Bronchial epithelial cell (primary cell): ENCODE measurements at regions not wholly inside any gene's neighbourhood (a gene's known extent, or its start where the extent isn't known, plus 50 kb on each side); places are given as distances from the start of the nearest gene placed in this dataset.
"Not testable (repeated sequence)": the region's sequence is repeated elsewhere in the genome, so short reads cannot be mapped to it uniquely, and the experiment has no call there.

Experiments used
- DNase-seq: peaks from one replicate; pipeline ENCODE4 v3.0.0-alpha.2; 2010; ENCODE audit warnings: low read depth
- FAIRE-seq: peaks from 2 replicates; lab custom pipeline; 2011; peaks lifted over from hg19 to GRCh38; lab: Jason Lieb, UNC
- H3K27me3 ChIP-seq: 2 replicates; pipeline ENCODE4 v1.5.1; 2011; ENCODE audit warnings: low read length; ENCODE audit not compliant: control insufficient read depth, insufficient read depth
- H3K36me3 ChIP-seq: 2 replicates; pipeline ENCODE4 v1.5.1; 2011; ENCODE audit warnings: low read length; ENCODE audit not compliant: control insufficient read depth, insufficient read depth
- H3K4me3 ChIP-seq: 2 replicates; pipeline ENCODE4 v1.5.1; 2011; ENCODE audit warnings: mild to moderate bottlenecking, low read depth, low read length, control low read depth
- CTCF ChIP-seq: IDR thresholded peaks from 2 replicates; pipeline ENCODE4 v1.5.1; 2011; ENCODE audit warnings: mild to moderate bottlenecking, moderate library complexity, low read length, control low read depth, inconsistent platforms; ENCODE audit not compliant: insufficient read depth, severe bottlenecking

- DNase-seq (no peak), FAIRE-seq (no peak)
- H3K36me3 ChIP-seq, result no peaks in the 10 kb centered on the region
- TF ChIP-seq CTCF, result no peak
- no peak overlapping the region for H3K4me3 ChIP-seq
- no peaks in the 10 kb centered on the region for H3K27me3 ChIP-seq
Measured at GRCh38 chr2:193845604-193846003, 1650.9 kb upstream of the TMEFF2 start.

GRCh38 chr2:193843675-193844074 lies 1648.9 kb upstream of the TMEFF2 start:
- no peaks in the 10 kb centered on the region for H3K27me3 ChIP-seq
- FAIRE-seq (no peak), DNase-seq (no peak)
- no peaks in the 10 kb centered on the region for H3K36me3 ChIP-seq
- TF ChIP-seq CTCF, result no peak
- H3K4me3 ChIP-seq, result no peak overlapping the region

GRCh38 chr2:193841384-193842150 lies 1646.8 kb upstream of the TMEFF2 start:
- H3K4me3 ChIP-seq, result no peak overlapping the region
- FAIRE-seq, result no peak
- no peak for TF ChIP-seq CTCF

GRCh38 chr2:193837111-193837738 lies 1642.5 kb upstream of the TMEFF2 start:
- DNase-seq (no peak), FAIRE-seq (no peak)
- Histone ChIP-seq H3K4me3 (no peak overlapping the region), H3K27me3 (no peaks in the 10 kb centered on the region), H3K36me3 (no peaks in the 10 kb centered on the region)
- TF ChIP-seq CTCF, result no peak

More at GRCh38 chr2:193841384-193842150, 1646.8 kb upstream of the TMEFF2 start:
- no peak for DNase-seq
- Histone ChIP-seq H3K27me3 (no peaks in the 10 kb centered on the region), H3K36me3 (no peaks in the 10 kb centered on the region)

- not testable (repeated sequence) for FAIRE-seq, H3K36me3 ChIP-seq, H3K27me3 ChIP-seq, DNase-seq, H3K4me3 ChIP-seq
Measured at GRCh38 chr2:193836424-193837006, 1641.8 kb upstream of the TMEFF2 start.

GRCh38 chr2:193833895-193834294 lies 1639.2 kb upstream of the TMEFF2 start:
- H3K36me3 ChIP-seq, H3K27me3 ChIP-seq, FAIRE-seq, H3K4me3 ChIP-seq: not testable (repeated sequence)
- DNase-seq, result peak; percentile 54
